ENCODE measurements at regions not wholly inside any gene's neighbourhood (a gene's known extent, or its start where the extent isn't known, plus 50 kb on each side); places are given as distances from the start of the nearest gene placed in this dataset.

GRCh38 chr7:155931396-155932085 is 119.3 kb upstream of the SHH start:
- DNase-seq = no peak

GRCh38 chr7:155930527-155930926 is 118.3 kb upstream of the SHH start:
- no peak for DNase-seq

GRCh38 chr7:155930061-155930460 is 117.8 kb upstream of the SHH start:
- DNase-seq = no peak

GRCh38 chr7:155928583-155928982 is 116.3 kb upstream of the SHH start:
- no peak for DNase-seq

- DNase-seq = no peak
These were observed 115.6 kb upstream of the SHH start for GRCh38 chr7:155927905-155928304.

GRCh38 chr7:155925682-155926081 is 113.4 kb upstream of the SHH start:
- DNase-seq = no peak

GRCh38 chr7:155922067-155922816 is 110.0 kb upstream of the SHH start:
- no peak for DNase-seq

- DNase-seq = no peak
These were observed 109.5 kb upstream of the SHH start for GRCh38 chr7:155921804-155922066.

- DNase-seq = no peak
These were observed 109.0 kb upstream of the SHH start for GRCh38 chr7:155921086-155921803.

- DNase-seq = no peak
These were observed 107.8 kb upstream of the SHH start for GRCh38 chr7:155920068-155920461.

GRCh38 chr7:155919391-155920067 is 107.3 kb upstream of the SHH start:
- DNase-seq = no peak

- no peak for DNase-seq
These were observed 106.6 kb upstream of the SHH start for GRCh38 chr7:155918720-155919390.

GRCh38 chr7:155917836-155918430 is 105.7 kb upstream of the SHH start:
- DNase-seq = no peak

- DNase-seq = no peak
These were observed 104.8 kb upstream of the SHH start for GRCh38 chr7:155916926-155917655.

- DNase-seq = no peak
These were observed 102.1 kb upstream of the SHH start for GRCh38 chr7:155914341-155914740.

- no peak for DNase-seq
These were observed 101.5 kb upstream of the SHH start for GRCh38 chr7:155913719-155914118.

GRCh38 chr7:155913291-155913690 is 101.0 kb upstream of the SHH start:
- DNase-seq = no peak

- no peak for DNase-seq
These were observed 99.3 kb upstream of the SHH start for GRCh38 chr7:155911471-155912105.

GRCh38 chr7:155908385-155908784 is 96.1 kb upstream of the SHH start:
- DNase-seq = no peak

- DNase-seq = no peak
These were observed 95.4 kb upstream of the SHH start for GRCh38 chr7:155907450-155908200.

GRCh38 chr7:155901176-155901575 is 88.9 kb upstream of the SHH start:
- DNase-seq = no peak

Data from NCI-H524 treated with DMSO at 0.1 percent for 48 hours (cell line).